Right forelimb (tissue), 1 donor: ENCODE measurements at regions not wholly inside any gene's neighbourhood (a gene's known extent, or its start where the extent isn't known, plus 50 kb on each side); places are given as distances from the start of the nearest gene placed in this dataset.
"Not testable (repeated sequence)": the region's sequence is repeated elsewhere in the genome, so short reads cannot be mapped to it uniquely, and the experiment has no call there.

ENCODE experiments used
- DNase-seq: peaks from one replicate; pipeline ENCODE4 v3.0.0-alpha.2; 2018

- no peak for DNase-seq
These were observed 271.6 kb upstream of the ARSJ start for GRCh38 chr4:114251020-114251419.

- DNase-seq, result no peak
These were observed 273.1 kb upstream of the ARSJ start for GRCh38 chr4:114252499-114252898.

GRCh38 chr4:114257501-114257900 is 278.1 kb upstream of the ARSJ start:
- no peak for DNase-seq

GRCh38 chr4:114262421-114262820 is 283.0 kb upstream of the ARSJ start:
- not testable (repeated sequence) for DNase-seq

- no peak for DNase-seq
These were observed 283.8 kb upstream of the ARSJ start for GRCh38 chr4:114263233-114263632.

- no peak for DNase-seq
These were observed 285.0 kb upstream of the ARSJ start for GRCh38 chr4:114264452-114264851.

- no peak for DNase-seq
These were observed 285.4 kb upstream of the ARSJ start for GRCh38 chr4:114264877-114265291.

- no peak for DNase-seq
These were observed 285.9 kb upstream of the ARSJ start for GRCh38 chr4:114265342-114265741.

GRCh38 chr4:114267976-114268375 is 288.5 kb upstream of the ARSJ start:
- DNase-seq, result no peak

- no peak for DNase-seq
These were observed 291.6 kb upstream of the ARSJ start for GRCh38 chr4:114271031-114271430.

GRCh38 chr4:114272226-114272625 is 292.8 kb upstream of the ARSJ start:
- no peak for DNase-seq

- no peak for DNase-seq
These were observed 293.8 kb upstream of the ARSJ start for GRCh38 chr4:114273238-114273637.

GRCh38 chr4:114277690-114278089 is 298.2 kb upstream of the ARSJ start:
- no peak for DNase-seq

GRCh38 chr4:114279066-114279465 is 299.6 kb upstream of the ARSJ start:
- no peak for DNase-seq

GRCh38 chr4:114279711-114280110 is 300.3 kb upstream of the ARSJ start:
- DNase-seq, result no peak

GRCh38 chr4:114280645-114281044 is 301.2 kb upstream of the ARSJ start:
- DNase-seq, result no peak

- no peak for DNase-seq
These were observed 301.9 kb upstream of the ARSJ start for GRCh38 chr4:114281164-114281960.

GRCh38 chr4:114282937-114283336 is 303.5 kb upstream of the ARSJ start:
- DNase-seq, result no peak

- no peak for DNase-seq
These were observed 305.2 kb upstream of the ARSJ start for GRCh38 chr4:114284629-114285028.

- no peak for DNase-seq
These were observed 306.9 kb upstream of the ARSJ start for GRCh38 chr4:114286262-114286810.

- DNase-seq, result no peak
These were observed 307.7 kb upstream of the ARSJ start for GRCh38 chr4:114287079-114287696.

- no peak for DNase-seq
These were observed 302.5 kb upstream of the UGT8 start for GRCh38 chr4:114296126-114296525.

- no peak for DNase-seq
These were observed 296.1 kb upstream of the UGT8 start for GRCh38 chr4:114302472-114302871.

- DNase-seq, result no peak
These were observed 294.6 kb upstream of the UGT8 start for GRCh38 chr4:114304046-114304445.
